ENCODE measurements at regions not wholly inside any gene's neighbourhood (a gene's known extent, or its start where the extent isn't known, plus 50 kb on each side); places are given as distances from the start of the nearest gene placed in this dataset.
A peak's percentile ranks its signal among the peaks of the same experiment; 100 is the strongest.

- DNase-seq (ENCODE audit: low spot score), result no peak
Measured at GRCh38 chr10:2950546-2950945, 116.8 kb upstream of the PFKP start.

- DNase-seq (ENCODE audit: low spot score), result peak; percentile 76
Measured at GRCh38 chr10:2949948-2950354, 117.4 kb upstream of the PFKP start.

- no peak for DNase-seq (ENCODE audit: low spot score)
Measured at GRCh38 chr10:2949221-2949947, 118.0 kb upstream of the PFKP start.

- no peak for DNase-seq (ENCODE audit: low spot score)
Measured at GRCh38 chr10:2948127-2948854, 119.1 kb upstream of the PFKP start.

GRCh38 chr10:2944788-2945187 is 122.6 kb upstream of the PFKP start:
- no peak for DNase-seq (ENCODE audit: low spot score)

- no peak for DNase-seq (ENCODE audit: low spot score)
Measured at GRCh38 chr10:2943932-2944614, 123.3 kb upstream of the PFKP start.

GRCh38 chr10:2942938-2943337 is 124.4 kb upstream of the PFKP start:
- DNase-seq (ENCODE audit: low spot score), result no peak

GRCh38 chr10:2938869-2939268 is 128.5 kb upstream of the PFKP start:
- no peak for DNase-seq (ENCODE audit: low spot score)

GRCh38 chr10:2936816-2937215 is 130.5 kb upstream of the PFKP start:
- peak; percentile 52 for DNase-seq (ENCODE audit: low spot score)

GRCh38 chr10:2935647-2936386 is 131.5 kb upstream of the PFKP start:
- no peak for DNase-seq (ENCODE audit: low spot score)

GRCh38 chr10:2933924-2934323 is 133.4 kb upstream of the PFKP start:
- no peak for DNase-seq (ENCODE audit: low spot score)

GRCh38 chr10:2933519-2933918 is 133.8 kb upstream of the PFKP start:
- no peak for DNase-seq (ENCODE audit: low spot score)

- peak; percentile 23 for DNase-seq (ENCODE audit: low spot score)
Measured at GRCh38 chr10:2933071-2933470, 134.3 kb upstream of the PFKP start.

GRCh38 chr10:2929480-2930258 is 137.7 kb upstream of the PFKP start:
- DNase-seq (ENCODE audit: low spot score), result no peak

- peak; percentile 77 for DNase-seq (ENCODE audit: low spot score)
Measured at GRCh38 chr10:2927958-2928840, 139.1 kb upstream of the PFKP start.

- DNase-seq (ENCODE audit: low spot score), result no peak
Measured at GRCh38 chr10:2926918-2927660, 140.3 kb upstream of the PFKP start.

- DNase-seq (ENCODE audit: low spot score), result peak; percentile 68
Measured at GRCh38 chr10:2925631-2926030, 141.7 kb upstream of the PFKP start.

GRCh38 chr10:2924431-2924830 is 142.9 kb upstream of the PFKP start:
- DNase-seq (ENCODE audit: low spot score), result no peak

- DNase-seq (ENCODE audit: low spot score), result peak; percentile 74
Measured at GRCh38 chr10:2921956-2922680, 145.2 kb upstream of the PFKP start.

Data from kidney tubule cell (primary cell).